NCI-H2107 (cell line): ENCODE measurements at regions not wholly inside any gene's neighbourhood (a gene's known extent, or its start where the extent isn't known, plus 50 kb on each side); places are given as distances from the start of the nearest gene placed in this dataset.
"Not testable (repeated sequence)": the region's sequence is repeated elsewhere in the genome, so short reads cannot be mapped to it uniquely, and the experiment has no call there.

Experiments used
- DNase-seq: peaks from one replicate; lab custom pipeline; 2025; lab: John Stamatoyannopoulos, UW

DNA sequence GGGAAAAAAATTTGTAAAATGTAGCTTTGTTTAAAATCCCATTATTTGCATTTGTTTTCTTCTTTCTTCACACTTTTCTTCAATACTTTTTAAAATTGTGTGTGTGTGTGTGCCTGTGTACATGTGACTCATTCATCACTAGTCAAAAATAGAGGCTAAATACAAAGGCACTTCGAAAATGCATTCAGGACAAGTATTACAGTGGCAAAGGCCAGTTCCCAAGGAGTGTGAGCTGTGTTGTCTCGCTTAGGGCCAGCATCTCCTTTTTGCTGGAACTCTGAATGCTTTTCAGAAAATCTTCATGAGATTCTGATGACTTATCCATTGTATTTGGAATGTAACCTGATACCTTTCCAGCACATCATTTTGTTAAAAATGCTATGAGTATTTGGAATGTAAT lies 288.5 kb upstream of the CNR1 start:
- no peak for DNase-seq

DNA sequence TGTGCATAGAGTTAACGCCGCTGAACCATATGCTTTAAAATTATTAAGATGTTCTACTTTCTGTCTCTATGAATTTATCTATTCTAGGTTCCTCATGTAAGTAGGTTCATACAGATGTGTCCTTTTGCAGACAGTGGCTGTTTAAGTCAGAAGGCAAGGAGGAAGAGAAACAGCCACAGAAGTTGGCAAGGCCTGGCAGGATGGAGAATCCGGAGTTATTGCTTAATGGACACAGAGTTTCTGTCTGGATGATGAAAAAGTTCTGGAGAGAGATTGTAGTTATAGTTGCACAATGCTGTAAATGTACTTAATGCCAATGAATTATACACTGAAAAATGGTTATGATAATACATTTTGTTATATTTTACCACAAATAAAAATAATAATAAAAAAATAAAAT lies 283.6 kb upstream of the CNR1 start:
- DNase-seq: no peak

- DNase-seq: no peak
Measured at GRCh38 chr6:88445188-88445965, 279.2 kb upstream of the CNR1 start.

DNA sequence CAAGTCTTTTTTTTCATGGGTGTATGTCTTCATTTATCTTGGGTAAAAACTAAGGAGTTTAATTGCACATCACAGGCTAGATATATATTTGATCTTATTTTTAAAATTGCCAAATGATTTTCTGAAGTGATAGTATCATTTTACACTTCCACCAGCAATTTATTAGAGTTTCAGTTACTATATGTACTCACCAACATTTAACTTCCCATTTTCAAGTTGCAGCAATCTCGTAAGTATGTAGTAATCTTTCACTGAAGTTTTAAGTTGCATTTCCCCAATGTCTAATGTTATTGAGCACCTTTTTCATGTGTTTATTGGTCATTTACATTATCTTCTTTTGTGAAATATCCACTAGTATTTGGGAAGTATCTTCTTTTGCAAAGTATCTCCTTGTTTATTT lies 277.4 kb upstream of the CNR1 start:
- no peak for DNase-seq

DNA sequence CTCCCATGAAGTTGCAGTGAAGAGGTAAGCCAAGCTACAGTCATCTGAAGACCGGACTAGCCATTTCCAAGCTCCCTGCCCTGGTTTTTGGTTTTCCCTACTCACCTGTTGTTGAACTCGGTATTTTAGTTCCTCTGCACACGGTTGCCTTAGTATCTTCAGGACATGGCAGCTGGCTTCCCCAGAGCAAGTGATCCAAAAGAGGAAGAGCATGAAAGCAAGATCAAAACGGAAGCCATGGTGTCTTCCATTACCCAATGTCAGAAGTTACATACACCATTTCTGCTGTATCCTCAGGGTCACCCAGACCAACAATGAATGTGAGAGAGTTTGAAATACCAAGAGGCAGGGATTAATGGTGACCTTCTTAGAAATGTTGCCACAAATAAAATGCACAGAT lies 276.6 kb upstream of the CNR1 start:
- DNase-seq: no peak

DNA sequence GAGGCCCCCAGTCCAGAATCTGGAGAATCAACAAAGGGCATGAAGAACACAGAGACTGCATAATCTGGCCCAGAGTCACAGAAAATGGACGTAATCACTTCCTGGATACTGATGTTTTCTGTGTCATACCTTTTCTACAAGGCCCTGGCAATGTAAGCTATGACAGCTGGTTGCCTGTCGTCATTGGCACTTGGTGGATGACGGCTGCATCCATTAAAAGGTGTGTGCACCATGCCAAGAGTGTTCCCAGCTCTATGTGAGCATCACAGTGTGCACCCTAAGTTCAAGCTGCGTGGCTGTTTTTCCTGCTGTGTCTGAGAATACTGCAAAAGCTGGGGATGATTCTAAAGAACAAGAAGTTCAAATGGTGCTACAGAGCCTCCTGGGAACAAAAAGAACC lies 275.2 kb upstream of the CNR1 start:
- no peak for DNase-seq

DNA sequence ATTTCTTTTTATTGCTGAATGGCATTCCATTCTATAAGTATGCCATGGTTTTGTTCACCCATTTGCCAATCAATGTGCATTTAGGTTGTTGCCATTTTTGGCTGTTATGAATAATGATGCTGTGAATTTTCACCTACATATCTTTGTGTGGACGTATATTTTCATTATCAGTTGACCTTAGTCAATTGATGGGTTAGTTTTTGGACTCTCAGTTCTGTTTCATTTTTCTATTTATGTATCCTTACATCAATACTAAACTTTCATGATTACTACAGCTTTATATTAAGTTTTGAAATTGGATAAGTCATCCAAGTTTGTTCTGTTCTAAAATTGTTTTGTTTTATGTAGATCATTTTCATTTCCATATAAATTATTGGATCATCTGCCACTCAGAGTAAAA lies 261.9 kb upstream of the CNR1 start:
- DNase-seq: no peak

- DNase-seq: no peak
Measured at GRCh38 chr6:88426005-88426404, 259.9 kb upstream of the CNR1 start.

DNA sequence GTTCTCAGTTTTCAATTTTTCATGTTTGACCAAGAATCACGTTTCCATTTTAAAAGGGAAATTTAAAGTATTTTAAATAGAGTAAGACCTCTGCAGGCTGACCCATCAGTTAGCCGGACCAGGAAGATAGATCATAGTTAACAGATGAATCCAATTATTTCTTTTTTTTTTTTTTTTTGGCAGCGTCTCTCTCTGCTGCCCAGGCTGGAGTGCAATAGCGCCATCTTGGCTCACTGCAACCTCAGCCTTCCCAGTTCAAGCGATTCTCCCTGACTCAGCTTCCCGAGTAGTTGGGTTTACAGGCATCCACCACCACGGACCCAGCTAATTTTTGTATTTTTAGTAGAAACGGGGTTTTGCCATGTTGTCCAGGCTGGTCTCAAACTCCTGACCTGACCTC lies 256.7 kb upstream of the CNR1 start:
- no peak for DNase-seq

DNA sequence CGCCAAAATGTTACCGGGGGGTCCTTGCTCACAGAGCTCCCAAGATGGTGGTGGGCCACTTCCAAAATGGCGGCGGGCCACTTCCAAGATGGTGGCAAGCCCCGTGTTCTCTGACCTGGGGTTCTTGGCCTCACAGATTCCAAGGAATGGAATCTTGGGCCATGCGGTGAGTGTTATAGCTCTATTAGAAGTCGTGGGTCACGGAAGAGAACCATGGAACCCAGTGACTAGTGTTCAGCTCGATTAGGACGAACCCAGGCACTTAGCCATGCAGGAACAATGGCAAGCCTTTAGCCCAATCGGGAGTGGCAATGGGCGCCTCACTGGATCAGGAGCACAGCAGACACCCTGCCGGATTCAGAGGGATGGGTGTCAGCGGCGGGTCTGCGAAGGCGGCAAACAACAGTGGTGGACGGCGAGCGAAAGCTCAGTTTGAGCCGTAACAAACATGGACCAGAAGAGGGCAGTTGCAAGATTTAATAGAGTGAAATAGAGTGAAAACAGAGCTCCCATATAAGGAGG lies 254.9 kb upstream of the CNR1 start:
- not testable (repeated sequence) for DNase-seq

GRCh38 chr6:88418921-88419810 lies 253.0 kb upstream of the CNR1 start:
- DNase-seq: not testable (repeated sequence)

DNA sequence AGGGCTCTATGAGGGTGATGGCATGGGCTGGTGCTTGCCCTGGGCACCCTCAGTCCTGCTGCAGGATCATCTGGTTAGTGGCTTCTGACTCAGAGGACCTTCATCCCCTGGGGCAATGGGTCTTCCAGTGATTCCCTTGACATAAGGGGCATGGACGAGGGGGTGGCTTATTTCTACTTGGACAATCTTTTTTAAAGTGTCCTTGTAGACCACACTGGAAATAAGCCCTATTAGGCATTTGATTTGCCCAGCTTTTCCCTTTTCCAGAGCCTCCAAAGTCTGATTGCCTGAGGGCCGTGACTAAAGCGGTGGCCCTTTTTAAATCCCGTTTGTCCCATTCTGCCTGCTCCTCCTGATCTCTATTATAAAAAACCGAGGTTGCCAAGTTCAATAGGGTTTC lies 251.2 kb upstream of the CNR1 start:
- not testable (repeated sequence) for DNase-seq

DNA sequence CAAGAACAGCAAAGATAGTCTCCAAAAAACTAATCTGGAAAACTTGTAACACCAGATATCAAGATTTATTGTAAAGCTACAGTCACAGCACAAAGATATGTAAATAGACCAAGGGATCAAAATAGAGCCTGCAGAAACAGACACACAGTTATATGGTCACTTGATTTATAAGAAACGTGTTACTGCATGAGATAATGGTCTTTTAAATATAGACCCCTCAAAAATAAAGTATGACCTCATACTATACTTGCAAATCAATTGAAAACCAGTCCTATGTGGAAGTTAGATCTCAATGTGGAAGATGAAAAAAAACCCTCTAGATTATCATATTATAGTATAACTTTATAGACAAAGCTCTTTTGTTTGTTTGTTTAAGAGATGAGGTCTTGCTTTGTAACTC lies 247.3 kb upstream of the CNR1 start:
- DNase-seq: no peak

DNA sequence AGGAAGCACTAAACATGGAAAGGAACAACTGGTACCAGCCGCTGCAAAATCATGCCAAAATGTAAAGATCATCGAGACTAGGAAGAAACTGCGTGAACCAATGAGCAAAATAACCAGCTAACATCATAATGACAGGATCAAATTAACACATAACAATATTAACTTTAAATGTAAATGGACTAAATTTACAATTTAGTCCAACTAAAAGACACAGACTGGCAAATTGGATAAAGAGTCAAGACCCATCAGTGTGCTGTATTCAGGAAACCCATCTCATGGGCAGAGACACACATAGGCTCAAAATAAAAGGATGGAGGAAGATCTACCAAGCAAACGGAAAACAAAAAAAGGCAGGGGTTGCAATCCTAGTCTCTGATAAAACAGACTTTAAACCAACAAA lies 242.2 kb upstream of the CNR1 start:
- DNase-seq: not testable (repeated sequence)

GRCh38 chr6:88406674-88407073 lies 240.5 kb upstream of the CNR1 start:
- DNase-seq: not testable (repeated sequence)

- no peak for DNase-seq
Measured at GRCh38 chr6:88403486-88403885, 237.3 kb upstream of the CNR1 start.

DNA sequence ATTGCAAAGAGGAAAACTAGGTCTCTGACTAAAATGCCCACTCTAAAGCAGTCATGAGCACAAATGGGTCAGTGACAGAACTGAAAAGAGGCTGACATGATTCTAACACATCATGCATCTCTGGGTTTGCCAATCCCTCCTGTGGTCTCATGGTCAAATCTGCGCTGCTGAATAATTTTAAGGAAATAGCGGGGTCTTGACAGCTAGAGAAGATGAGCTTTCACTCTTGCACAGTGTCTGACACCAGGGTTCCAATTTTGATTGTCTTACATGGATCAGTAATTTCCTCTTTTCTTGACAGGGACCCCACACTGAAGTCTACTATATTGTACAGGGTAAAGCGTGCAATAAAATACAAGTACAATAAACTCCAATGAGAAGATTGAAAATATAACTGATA lies 236.8 kb upstream of the CNR1 start:
- DNase-seq: no peak

DNA sequence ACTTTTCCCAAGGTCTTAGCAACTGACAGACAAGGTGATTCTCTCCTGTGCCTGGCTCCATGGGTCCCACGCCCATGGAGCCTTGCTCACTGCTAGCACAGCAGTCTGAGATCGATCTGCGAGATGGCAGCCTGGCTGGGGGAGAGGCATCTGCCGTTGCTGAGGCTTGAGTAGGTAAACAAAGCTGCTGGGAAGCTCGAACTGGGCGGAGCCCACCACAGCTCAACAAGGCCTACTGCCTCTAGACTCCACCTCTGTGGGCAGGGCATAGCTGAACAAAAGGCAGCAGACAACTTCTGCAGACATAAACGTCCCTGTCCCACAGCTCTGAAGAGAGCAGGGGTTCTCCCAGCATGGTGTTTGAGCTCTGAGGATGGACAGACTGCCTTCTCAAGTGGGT lies 224.9 kb upstream of the CNR1 start:
- not testable (repeated sequence) for DNase-seq

- DNase-seq: no peak
Measured at GRCh38 chr6:88388589-88388988, 222.4 kb upstream of the CNR1 start.

GRCh38 chr6:88386167-88386566 lies 220.0 kb upstream of the CNR1 start:
- no peak for DNase-seq

DNA sequence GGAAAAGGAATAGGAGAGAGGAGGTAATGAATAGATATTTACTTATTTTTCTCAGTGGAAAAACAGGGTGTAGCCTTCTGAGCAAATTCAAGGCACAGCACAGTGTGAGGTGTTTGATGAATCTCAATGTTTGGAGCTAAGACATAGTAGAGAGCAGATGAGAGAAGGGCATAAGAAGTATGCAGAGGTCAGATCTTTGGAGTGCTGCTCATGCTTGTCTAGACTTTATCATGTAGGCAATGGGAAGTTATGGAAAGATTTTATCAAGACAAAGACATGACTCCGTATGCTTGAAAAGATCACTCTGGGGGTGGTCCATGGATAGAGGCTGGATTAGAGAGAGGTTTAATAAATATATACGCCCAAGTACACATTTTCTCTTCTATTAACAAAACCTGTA lies 217.0 kb upstream of the CNR1 start:
- DNase-seq: no peak

- no peak for DNase-seq
Measured at GRCh38 chr6:88381289-88381642, 215.1 kb upstream of the CNR1 start.

- DNase-seq: no peak
Measured at GRCh38 chr6:88380618-88381288, 214.6 kb upstream of the CNR1 start.
